ENCODE measurements at regions not wholly inside any gene's neighbourhood (a gene's known extent, or its start where the extent isn't known, plus 50 kb on each side); places are given as distances from the start of the nearest gene placed in this dataset.
"Not testable (repeated sequence)": the region's sequence is repeated elsewhere in the genome, so short reads cannot be mapped to it uniquely, and the experiment has no call there.

DNA sequence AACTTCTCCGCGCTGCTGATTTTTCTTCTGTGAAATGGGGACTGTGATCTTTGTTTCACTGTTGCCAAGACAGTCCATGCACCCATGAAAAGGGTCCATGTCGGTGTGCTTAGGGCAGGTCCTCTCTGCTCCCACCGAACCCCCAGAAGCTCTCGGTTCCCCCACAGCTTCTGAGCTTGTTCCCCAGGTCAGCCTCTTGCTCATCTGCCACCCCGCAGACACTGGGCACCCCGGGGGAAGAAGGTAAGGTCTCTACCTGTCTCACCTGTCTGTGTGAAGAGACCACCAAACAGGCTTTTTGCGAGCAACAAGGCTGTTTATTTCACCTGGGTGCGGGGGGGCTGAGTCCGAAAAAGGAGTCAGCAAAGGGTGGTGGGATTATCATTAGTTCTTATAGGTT is 66.2 kb upstream of the NANOS1 start:
- Histone ChIP-seq H3K36me3 (no peaks in the 10 kb centered on the region), H3K27ac (no peak overlapping the region), H3K4me3 (ENCODE audit: low read depth, low read length) (no peak overlapping the region), H3K9me3 (ENCODE audit: severe bottlenecking) (no peaks in the 10 kb centered on the region), H3K27me3 (ENCODE audit: insufficient read depth, low read depth, severe bottlenecking) (no peaks in the 10 kb centered on the region)
- no peak for TF ChIP-seq CTCF (IDR thresholded peaks at IDR 0.05; ENCODE audit: low read depth, low read length)
- DNase-seq = no peak

GRCh38 chr10:118963933-118964332 is 65.6 kb upstream of the NANOS1 start:
- Histone ChIP-seq H3K9me3 (ENCODE audit: severe bottlenecking) (no peaks in the 10 kb centered on the region), H3K27ac (no peak overlapping the region), H3K36me3 (no peaks in the 10 kb centered on the region), H3K27me3 (ENCODE audit: insufficient read depth, low read depth, severe bottlenecking) (no peaks in the 10 kb centered on the region), H3K4me3 (ENCODE audit: low read depth, low read length) (no peak overlapping the region)
- TF ChIP-seq CTCF (IDR thresholded peaks at IDR 0.05; ENCODE audit: low read depth, low read length) = no peak
- DNase-seq = no peak

- H3K4me3 ChIP-seq (ENCODE audit: low read depth, low read length); H3K9me3 ChIP-seq (ENCODE audit: severe bottlenecking); H3K27me3 ChIP-seq (ENCODE audit: insufficient read depth, low read depth, severe bottlenecking); DNase-seq; H3K36me3 ChIP-seq: not testable (repeated sequence)
- peak overlapping the region; percentile 78 for H3K27ac ChIP-seq
Observed at GRCh38 chr10:118964476-118964875, 65.0 kb upstream of the NANOS1 start.

DNA sequence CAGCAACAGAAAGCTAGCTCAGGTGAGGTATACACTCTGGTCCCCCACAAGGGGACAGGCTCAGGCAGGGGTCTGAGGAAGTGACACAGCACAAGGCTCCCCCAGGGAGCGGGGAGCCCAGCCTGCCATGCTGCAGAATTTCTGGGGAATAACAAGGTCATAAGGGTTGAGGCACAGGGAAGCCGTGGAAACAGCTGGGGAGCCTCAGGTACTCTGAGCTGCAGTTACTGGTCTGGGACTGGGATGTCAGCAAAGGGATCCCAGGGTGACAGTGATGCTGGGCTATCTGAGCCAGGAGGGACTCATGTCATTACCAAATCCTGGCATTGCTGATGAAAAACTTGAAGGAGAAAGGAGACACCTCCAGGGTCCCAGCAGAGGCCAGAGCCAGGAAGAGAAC is 64.4 kb upstream of the NANOS1 start:
- Histone ChIP-seq H3K27ac (peak overlapping the region; percentile 78), H3K36me3 (no peaks in the 10 kb centered on the region), H3K27me3 (ENCODE audit: insufficient read depth, low read depth, severe bottlenecking) (no peaks in the 10 kb centered on the region), H3K4me3 (ENCODE audit: low read depth, low read length) (no peak overlapping the region), H3K9me3 (ENCODE audit: severe bottlenecking) (no peaks in the 10 kb centered on the region)
- no peak for DNase-seq
- no peak for TF ChIP-seq CTCF (IDR thresholded peaks at IDR 0.05; ENCODE audit: low read depth, low read length)

DNA sequence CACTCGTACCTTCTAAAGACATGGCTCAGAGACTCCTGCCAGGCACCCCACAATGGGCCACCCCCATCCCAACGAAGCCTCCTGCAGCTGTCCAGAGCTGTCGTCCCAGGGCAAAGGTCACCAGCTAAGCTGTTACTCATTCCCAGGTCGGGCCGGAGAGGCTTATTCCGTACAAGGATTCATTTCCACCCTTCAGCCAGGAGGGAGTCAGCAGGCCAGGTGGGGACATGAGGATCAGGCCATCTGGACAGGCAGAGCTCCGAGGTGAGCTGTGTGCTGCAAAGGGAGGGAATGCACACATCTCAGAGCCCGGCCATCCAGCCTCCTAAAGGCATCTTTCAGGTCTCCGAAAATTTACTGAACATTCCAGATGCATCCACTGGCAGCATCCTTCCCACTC is 63.9 kb upstream of the NANOS1 start:
- Histone ChIP-seq H3K9me3 (ENCODE audit: severe bottlenecking) (no peaks in the 10 kb centered on the region), H3K36me3 (no peaks in the 10 kb centered on the region), H3K27me3 (ENCODE audit: insufficient read depth, low read depth, severe bottlenecking) (no peaks in the 10 kb centered on the region), H3K27ac (peak overlapping the region; percentile 78), H3K4me3 (ENCODE audit: low read depth, low read length) (no peak overlapping the region)
- TF ChIP-seq CTCF (IDR thresholded peaks at IDR 0.05; ENCODE audit: low read depth, low read length) = no peak
- peak; percentile 95 for DNase-seq

DNA sequence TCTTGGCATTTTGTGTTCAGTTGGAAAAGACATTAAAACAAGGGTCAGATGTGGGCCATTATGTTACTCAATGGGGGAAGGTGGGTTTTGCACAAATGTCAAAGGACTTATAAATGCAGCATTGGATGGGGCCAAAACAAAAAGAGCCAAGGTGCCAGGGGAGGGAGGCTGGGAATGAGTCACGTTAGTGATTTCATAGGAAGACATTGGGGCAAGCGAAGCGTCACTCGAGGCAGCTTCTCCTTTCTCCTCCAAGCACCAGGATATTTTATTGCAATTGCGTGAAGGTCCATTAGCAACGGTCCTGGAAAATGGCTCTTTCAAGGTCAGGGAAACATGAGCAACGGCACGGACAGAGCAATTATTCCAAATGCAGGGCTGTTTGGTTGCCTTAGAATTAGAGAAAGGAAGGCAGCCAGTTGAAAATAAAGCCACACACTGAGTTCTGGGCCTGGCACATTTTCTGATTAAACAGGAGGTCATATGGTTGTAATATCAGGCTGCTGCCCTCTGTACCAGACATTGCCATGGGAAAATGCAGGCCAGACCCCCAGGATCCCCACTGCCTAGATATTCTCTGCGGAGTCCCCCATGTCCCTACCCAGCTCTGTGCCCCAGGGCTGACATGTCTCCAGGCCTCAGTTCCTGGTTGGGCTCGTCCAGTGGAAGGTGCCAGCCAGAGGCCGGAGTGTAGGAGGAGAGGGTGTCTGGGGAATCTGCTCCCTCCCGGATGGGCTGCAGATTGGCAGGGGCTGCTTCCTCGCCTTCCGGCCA is 63.3 kb upstream of the NANOS1 start:
- H3K4me3 ChIP-seq (ENCODE audit: low read depth, low read length) = no peak overlapping the region
- DNase-seq = no peak
- no peaks in the 10 kb centered on the region for H3K27me3 ChIP-seq (ENCODE audit: insufficient read depth, low read depth, severe bottlenecking)
- no peaks in the 10 kb centered on the region for H3K36me3 ChIP-seq
- no peak for TF ChIP-seq CTCF (IDR thresholded peaks at IDR 0.05; ENCODE audit: low read depth, low read length)
- H3K27ac ChIP-seq = peak overlapping the region; percentile 78
- H3K9me3 ChIP-seq (ENCODE audit: severe bottlenecking) = no peaks in the 10 kb centered on the region
